AG04450 (cell line): ENCODE measurements at regions not wholly inside any gene's neighbourhood (a gene's known extent, or its start where the extent isn't known, plus 50 kb on each side); places are given as distances from the start of the nearest gene placed in this dataset.

ENCODE experiments used
- CTCF ChIA-PET: fragments of 300-600, 350-600 bp; formaldehyde crosslinking; extraction: SDS; loops from one replicate; lab custom pipeline; 2022; ENCODE audit warnings: antibody characterized with exemption, inconsistent platforms; lab: Charles Lee
- POLR2A ChIA-PET: fragments of 350-600 bp; formaldehyde crosslinking; extraction: SDS; loops from one replicate; lab custom pipeline; 2021; ENCODE audit warnings: antibody characterized with exemption, inconsistent platforms; lab: Yijun Ruan, JAX
- DNase-seq: peaks from one replicate; pipeline ENCODE4 v3.0.0-alpha.2; 2011; ENCODE audit warnings: low read depth, low spot score
- H3K27ac ChIP-seq: one replicate; pipeline ENCODE4 v1.5.1; 2012; ENCODE audit warnings: low read depth, low read length, control low read depth
- H3K27me3 ChIP-seq: one replicate; pipeline ENCODE4 v1.6.0; 2012; ENCODE audit warnings: low read length; ENCODE audit not compliant: control insufficient read depth, insufficient read depth
- H3K4me3 ChIP-seq: 2 replicates; pipeline ENCODE4 v1.5.1; 2011; ENCODE audit warnings: mild to moderate bottlenecking, low read depth, low read length, control low read depth
- H3K9me3 ChIP-seq: 2 replicates; pipeline ENCODE4 v1.5.1; 2012; ENCODE audit warnings: low read length; ENCODE audit not compliant: control insufficient read depth, insufficient read depth
- CTCF ChIP-seq: IDR thresholded peaks from 2 replicates; pipeline ENCODE4 v1.5.1; 2011; ENCODE audit warnings: low read depth, low read length, control low read depth, inconsistent platforms

- Histone ChIP-seq H3K27ac (no peak overlapping the region), H3K27me3 (no peaks in the 10 kb centered on the region), H3K4me3 (no peak overlapping the region), H3K9me3 (no peaks in the 10 kb centered on the region; the same call in 1 of the 2 replicates)
- POLR2A ChIA-PET: no interaction called here
- CTCF ChIA-PET: no interaction called here
- DNase-seq: no peak
- no peak for TF ChIP-seq CTCF
Measured at GRCh38 chr9:8025551-8025950, 226.0 kb upstream of the DMAC1 start.

- no peak for TF ChIP-seq CTCF
- Histone ChIP-seq H3K9me3 (peaks cover 6% of the 10 kb centered on the region; the same call in 1 of the 2 replicates), H3K27me3 (no peaks in the 10 kb centered on the region), H3K27ac (no peak overlapping the region), H3K4me3 (no peak overlapping the region)
- CTCF ChIA-PET: no interaction called here
- POLR2A ChIA-PET: no interaction called here
- no peak for DNase-seq
Measured at GRCh38 chr9:8020186-8020585, 220.6 kb upstream of the DMAC1 start.

- peaks cover 6% of the 10 kb centered on the region; the same call in 1 of the 2 replicates for H3K9me3 ChIP-seq
- CTCF ChIA-PET: no interaction called here
Measured at GRCh38 chr9:8019636-8020035, 220.1 kb upstream of the DMAC1 start.

GRCh38 chr9:8014997-8015682, 215.6 kb upstream of the DMAC1 start:
- Histone ChIP-seq H3K27ac (no peak overlapping the region), H3K9me3 (peaks cover 4% of the 10 kb centered on the region; the same call in 1 of the 2 replicates), H3K27me3 (no peaks in the 10 kb centered on the region), H3K4me3 (no peak overlapping the region)
- no peak for TF ChIP-seq CTCF
- CTCF ChIA-PET: no interaction called here
- no peak for DNase-seq
- POLR2A ChIA-PET: no interaction called here

More at GRCh38 chr9:8019636-8020035, 220.1 kb upstream of the DMAC1 start:
- no peak for TF ChIP-seq CTCF
- no peak for DNase-seq
- Histone ChIP-seq H3K27me3 (no peaks in the 10 kb centered on the region), H3K4me3 (no peak overlapping the region), H3K27ac (no peak overlapping the region)
- POLR2A ChIA-PET: no interaction called here

GRCh38 chr9:8012986-8013385, 213.4 kb upstream of the DMAC1 start:
- no peak for DNase-seq

More at GRCh38 chr9:8012986-8013385, 213.4 kb upstream of the DMAC1 start:
- H3K9me3 ChIP-seq: peaks cover 5% of the 10 kb centered on the region
- TF ChIP-seq CTCF: no peak
- ChIA-PET CTCF (no interaction called here), POLR2A (no interaction called here)
- no peak overlapping the region for H3K4me3 ChIP-seq
- no peaks in the 10 kb centered on the region for H3K27me3 ChIP-seq
- H3K27ac ChIP-seq: no peak overlapping the region
